T-helper 17 cell (primary cell): ENCODE measurements at regions not wholly inside any gene's neighbourhood (a gene's known extent, or its start where the extent isn't known, plus 50 kb on each side); places are given as distances from the start of the nearest gene placed in this dataset.

Experiments
- ATAC-seq: fragments of 150-1000 bp; cut with Tn5 transposase; 2 replicates; pipeline ENCODE4 v1.10.0; 2021; ENCODE audit warnings: mild to moderate bottlenecking, moderate library complexity
- DNase-seq, 3 donors: peaks; one replicate each; pipeline versions ENCODE4 v3.0.0 to v3.0.0-alpha.2; 2020 to 2021
- H3K9me3 ChIP-seq: one replicate; pipeline ENCODE4 v1.7.0; 2013; ENCODE audit warnings: low read length, mild to moderate bottlenecking; ENCODE audit not compliant: control insufficient read depth, poor library complexity, severe bottlenecking
- H3K27ac Mint-ChIP-seq: one replicate; pipeline ENCODE4 v1.8.0; 2022; ENCODE audit warnings: mild to moderate bottlenecking, moderate library complexity, mixed read lengths
- H3K27me3 Mint-ChIP-seq: one replicate; pipeline ENCODE4 v1.8.0; 2022; ENCODE audit warnings: mixed read lengths
- H3K36me3 Mint-ChIP-seq: one replicate; pipeline ENCODE4 v1.8.0; 2022; ENCODE audit warnings: low read depth, mixed read lengths
- H3K4me1 Mint-ChIP-seq: one replicate; pipeline ENCODE4 v1.8.0; 2022; ENCODE audit warnings: mild to moderate bottlenecking, mixed read lengths
- H3K4me3 Mint-ChIP-seq: one replicate; pipeline ENCODE4 v1.8.0; 2022; ENCODE audit warnings: mild to moderate bottlenecking, moderate library complexity, mixed read lengths

GRCh38 chr10:131492211-131492857 is 180.8 kb upstream of the TCERG1L start:
- H3K36me3 Mint-ChIP-seq, result no peaks in the 10 kb centered on the region
- H3K27ac Mint-ChIP-seq, result no peak overlapping the region
- no peaks in the 10 kb centered on the region for H3K4me1 Mint-ChIP-seq
- H3K4me3 Mint-ChIP-seq, result no peak overlapping the region
- DNase-seq (no peak), ATAC-seq (no peak)
- H3K27me3 Mint-ChIP-seq, result peaks cover 6% of the 10 kb centered on the region
- no peaks in the 10 kb centered on the region for H3K9me3 ChIP-seq

GRCh38 chr10:131493432-131493831 is 181.9 kb upstream of the TCERG1L start:
- Mint-ChIP-seq H3K4me3 (no peak overlapping the region), H3K4me1 (no peaks in the 10 kb centered on the region), H3K36me3 (no peaks in the 10 kb centered on the region), H3K27ac (no peak overlapping the region), H3K27me3 (peaks cover 6% of the 10 kb centered on the region)
- DNase-seq, result no peak
- no peaks in the 10 kb centered on the region for H3K9me3 ChIP-seq
- no peak for ATAC-seq

GRCh38 chr10:131494451-131494850 is 182.9 kb upstream of the TCERG1L start:
- ATAC-seq, result no peak
- no peak overlapping the region for H3K4me3 Mint-ChIP-seq

GRCh38 chr10:131495224-131495623 is 183.7 kb upstream of the TCERG1L start:
- Mint-ChIP-seq H3K27me3 (peaks cover under 1% of the 10 kb centered on the region), H3K36me3 (no peaks in the 10 kb centered on the region), H3K4me1 (no peaks in the 10 kb centered on the region), H3K4me3 (no peak overlapping the region), H3K27ac (no peak overlapping the region)
- ATAC-seq, result no peak
- H3K9me3 ChIP-seq, result no peaks in the 10 kb centered on the region
- DNase-seq, result no peak

More at GRCh38 chr10:131494451-131494850, 182.9 kb upstream of the TCERG1L start:
- Mint-ChIP-seq H3K4me1 (no peaks in the 10 kb centered on the region), H3K36me3 (no peaks in the 10 kb centered on the region), H3K27me3 (peaks cover 6% of the 10 kb centered on the region), H3K27ac (no peak overlapping the region)
- H3K9me3 ChIP-seq, result no peaks in the 10 kb centered on the region
- no peak for DNase-seq

- no peaks in the 10 kb centered on the region for H3K4me1 Mint-ChIP-seq
- ATAC-seq (no peak), DNase-seq (no peak)
- H3K9me3 ChIP-seq, result no peaks in the 10 kb centered on the region
- H3K27me3 Mint-ChIP-seq, result no peaks in the 10 kb centered on the region
- H3K36me3 Mint-ChIP-seq, result no peaks in the 10 kb centered on the region
- H3K4me3 Mint-ChIP-seq, result no peak overlapping the region
- no peak overlapping the region for H3K27ac Mint-ChIP-seq
Measured at GRCh38 chr10:131495892-131496291, 184.4 kb upstream of the TCERG1L start.

GRCh38 chr10:131496351-131497052 is 185.0 kb upstream of the TCERG1L start:
- Mint-ChIP-seq H3K4me3 (no peak overlapping the region), H3K27ac (no peak overlapping the region), H3K27me3 (no peaks in the 10 kb centered on the region), H3K36me3 (no peaks in the 10 kb centered on the region), H3K4me1 (no peaks in the 10 kb centered on the region)
- H3K9me3 ChIP-seq, result no peaks in the 10 kb centered on the region
- ATAC-seq (no peak), DNase-seq (no peak)

GRCh38 chr10:131499566-131499965 is 188.0 kb upstream of the TCERG1L start:
- Mint-ChIP-seq H3K27ac (no peak overlapping the region), H3K4me1 (no peaks in the 10 kb centered on the region), H3K27me3 (no peaks in the 10 kb centered on the region), H3K4me3 (no peak overlapping the region), H3K36me3 (no peaks in the 10 kb centered on the region)
- DNase-seq (no peak), ATAC-seq (no peak)
- H3K9me3 ChIP-seq, result no peaks in the 10 kb centered on the region

GRCh38 chr10:131500181-131500580 is 188.7 kb upstream of the TCERG1L start:
- Mint-ChIP-seq H3K4me3 (no peak overlapping the region), H3K36me3 (no peaks in the 10 kb centered on the region), H3K4me1 (no peaks in the 10 kb centered on the region), H3K27me3 (no peaks in the 10 kb centered on the region), H3K27ac (no peak overlapping the region)
- no peak for ATAC-seq
- DNase-seq, result no peak
- no peaks in the 10 kb centered on the region for H3K9me3 ChIP-seq

- H3K4me3 Mint-ChIP-seq, result no peak overlapping the region
- no peak overlapping the region for H3K27ac Mint-ChIP-seq
- no peak for ATAC-seq
- no peaks in the 10 kb centered on the region for H3K27me3 Mint-ChIP-seq
- H3K4me1 Mint-ChIP-seq, result no peaks in the 10 kb centered on the region
- no peak for DNase-seq
- no peaks in the 10 kb centered on the region for H3K9me3 ChIP-seq
- H3K36me3 Mint-ChIP-seq, result no peaks in the 10 kb centered on the region
Measured at GRCh38 chr10:131500892-131501291, 189.4 kb upstream of the TCERG1L start.

GRCh38 chr10:131503992-131504391 is 192.5 kb upstream of the TCERG1L start:
- DNase-seq (no peak), ATAC-seq (no peak)
- Mint-ChIP-seq H3K36me3 (no peaks in the 10 kb centered on the region), H3K27me3 (no peaks in the 10 kb centered on the region), H3K27ac (no peak overlapping the region), H3K4me3 (no peak overlapping the region), H3K4me1 (no peaks in the 10 kb centered on the region)
- no peaks in the 10 kb centered on the region for H3K9me3 ChIP-seq

- no peaks in the 10 kb centered on the region for H3K36me3 Mint-ChIP-seq
- H3K27me3 Mint-ChIP-seq, result no peaks in the 10 kb centered on the region
- H3K4me3 Mint-ChIP-seq, result no peak overlapping the region
- no peak overlapping the region for H3K27ac Mint-ChIP-seq
- ATAC-seq, result no peak
- no peak for DNase-seq
- no peaks in the 10 kb centered on the region for H3K4me1 Mint-ChIP-seq
- H3K9me3 ChIP-seq, result no peaks in the 10 kb centered on the region
Measured at GRCh38 chr10:131511391-131511790, 199.9 kb upstream of the TCERG1L start.

- no peak overlapping the region for H3K27ac Mint-ChIP-seq
- no peaks in the 10 kb centered on the region for H3K4me1 Mint-ChIP-seq
- DNase-seq (no peak), ATAC-seq (no peak)
- peaks cover under 1% of the 10 kb centered on the region for H3K27me3 Mint-ChIP-seq
- no peak overlapping the region for H3K4me3 Mint-ChIP-seq
- H3K9me3 ChIP-seq, result no peaks in the 10 kb centered on the region
- H3K36me3 Mint-ChIP-seq, result no peaks in the 10 kb centered on the region
Measured at GRCh38 chr10:131512852-131513251, 201.3 kb upstream of the TCERG1L start.

- Mint-ChIP-seq H3K4me1 (no peaks in the 10 kb centered on the region), H3K4me3 (no peak overlapping the region), H3K27me3 (peaks cover 7% of the 10 kb centered on the region), H3K36me3 (no peaks in the 10 kb centered on the region), H3K27ac (no peak overlapping the region)
- no peak for DNase-seq
- no peaks in the 10 kb centered on the region for H3K9me3 ChIP-seq
- ATAC-seq, result no peak
Measured at GRCh38 chr10:131513445-131513844, 201.9 kb upstream of the TCERG1L start.

GRCh38 chr10:131513901-131514300 is 202.4 kb upstream of the TCERG1L start:
- H3K4me1 Mint-ChIP-seq, result no peaks in the 10 kb centered on the region
- DNase-seq, result no peak
- no peaks in the 10 kb centered on the region for H3K36me3 Mint-ChIP-seq
- ATAC-seq, result no peak
- no peak overlapping the region for H3K4me3 Mint-ChIP-seq
- H3K9me3 ChIP-seq, result no peaks in the 10 kb centered on the region
- H3K27ac Mint-ChIP-seq, result no peak overlapping the region
- H3K27me3 Mint-ChIP-seq, result peaks cover 8% of the 10 kb centered on the region
